ENCODE measurements at regions not wholly inside any gene's neighbourhood (a gene's known extent, or its start where the extent isn't known, plus 50 kb on each side); places are given as distances from the start of the nearest gene placed in this dataset.

DNA sequence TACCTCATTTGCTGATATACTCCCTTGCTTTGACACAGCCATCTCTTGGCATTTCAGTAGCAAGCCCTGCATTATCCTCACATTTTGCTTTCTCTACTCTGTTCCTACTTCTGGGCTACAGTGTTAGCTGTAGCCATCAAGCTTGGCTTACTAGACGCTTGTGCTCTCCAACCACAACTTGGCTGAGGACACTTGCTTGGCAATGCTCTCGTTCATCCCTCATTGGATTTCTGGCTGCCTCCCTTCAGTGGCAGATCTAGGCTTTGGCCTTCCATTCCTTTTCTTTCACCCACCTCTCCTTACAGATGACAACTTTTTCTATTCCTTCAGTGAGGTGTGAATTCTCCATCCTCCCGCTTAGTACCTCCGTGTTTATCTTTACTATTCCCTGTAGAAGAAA lies 428.7 kb upstream of the LRRC7 start:
- peaks cover 0 to 8% (median 0%) of the 10 kb centered on the region in 3 donors for H3K9me3 ChIP-seq
- peaks cover 0 to 15% (median 0%) of the 10 kb centered on the region in 4 donors for H3K4me1 ChIP-seq
- DNase-seq = peak in 1 of 2 donors; percentile 29
- TF ChIP-seq, protein P1, sequence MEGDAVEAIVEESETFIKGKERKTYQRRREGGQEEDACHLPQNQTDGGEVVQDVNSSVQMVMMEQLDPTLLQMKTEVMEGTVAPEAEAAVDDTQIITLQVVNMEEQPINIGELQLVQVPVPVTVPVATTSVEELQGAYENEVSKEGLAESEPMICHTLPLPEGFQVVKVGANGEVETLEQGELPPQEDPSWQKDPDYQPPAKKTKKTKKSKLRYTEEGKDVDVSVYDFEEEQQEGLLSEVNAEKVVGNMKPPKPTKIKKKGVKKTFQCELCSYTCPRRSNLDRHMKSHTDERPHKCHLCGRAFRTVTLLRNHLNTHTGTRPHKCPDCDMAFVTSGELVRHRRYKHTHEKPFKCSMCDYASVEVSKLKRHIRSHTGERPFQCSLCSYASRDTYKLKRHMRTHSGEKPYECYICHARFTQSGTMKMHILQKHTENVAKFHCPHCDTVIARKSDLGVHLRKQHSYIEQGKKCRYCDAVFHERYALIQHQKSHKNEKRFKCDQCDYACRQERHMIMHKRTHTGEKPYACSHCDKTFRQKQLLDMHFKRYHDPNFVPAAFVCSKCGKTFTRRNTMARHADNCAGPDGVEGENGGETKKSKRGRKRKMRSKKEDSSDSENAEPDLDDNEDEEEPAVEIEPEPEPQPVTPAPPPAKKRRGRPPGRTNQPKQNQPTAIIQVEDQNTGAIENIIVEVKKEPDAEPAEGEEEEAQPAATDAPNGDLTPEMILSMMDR (IDR thresholded peaks at IDR 0.05) = no peak
- no peaks in the 10 kb centered on the region for H3K27me3 ChIP-seq
- H3K27ac ChIP-seq = peak overlapping the region in 1 of 2 donors; percentile 10
- intact Hi-C loops (cut with DNase I; ENCODE audit: low total_unique reads) = no loop called here
- no peak overlapping the region for H3K4me3 ChIP-seq
- no peaks in the 10 kb centered on the region for H3K36me3 ChIP-seq

DNA sequence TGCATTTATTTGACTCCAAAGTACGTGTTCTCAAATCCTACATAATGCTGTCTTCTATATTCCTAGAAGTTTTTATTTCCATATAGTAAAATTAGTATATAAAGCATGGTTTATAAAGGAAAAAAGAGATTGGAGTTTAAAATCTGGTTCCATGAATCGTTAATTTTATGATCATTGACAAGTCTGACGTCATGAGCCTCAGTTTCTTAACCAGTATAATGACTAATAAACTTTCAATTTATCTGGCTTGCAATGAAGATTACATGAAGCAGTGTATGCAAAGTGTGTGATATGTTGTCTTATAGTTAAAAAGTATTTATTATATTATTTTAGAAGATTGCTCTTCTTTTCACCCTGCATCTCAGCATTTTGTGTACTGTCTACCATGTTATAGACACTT lies 421.4 kb upstream of the LRRC7 start:
- no peak for DNase-seq
- Histone ChIP-seq H3K27me3 (no peaks in the 10 kb centered on the region), H3K9me3 (no peaks in the 10 kb centered on the region), H3K36me3 (no peaks in the 10 kb centered on the region), H3K4me1 (no peaks in the 10 kb centered on the region), H3K4me3 (no peak overlapping the region), H3K27ac (no peak overlapping the region)
- TF ChIP-seq, protein P1 (IDR thresholded peaks at IDR 0.05) = no peak
- intact Hi-C loops (cut with DNase I; ENCODE audit: low total_unique reads) = no loop called here

DNA sequence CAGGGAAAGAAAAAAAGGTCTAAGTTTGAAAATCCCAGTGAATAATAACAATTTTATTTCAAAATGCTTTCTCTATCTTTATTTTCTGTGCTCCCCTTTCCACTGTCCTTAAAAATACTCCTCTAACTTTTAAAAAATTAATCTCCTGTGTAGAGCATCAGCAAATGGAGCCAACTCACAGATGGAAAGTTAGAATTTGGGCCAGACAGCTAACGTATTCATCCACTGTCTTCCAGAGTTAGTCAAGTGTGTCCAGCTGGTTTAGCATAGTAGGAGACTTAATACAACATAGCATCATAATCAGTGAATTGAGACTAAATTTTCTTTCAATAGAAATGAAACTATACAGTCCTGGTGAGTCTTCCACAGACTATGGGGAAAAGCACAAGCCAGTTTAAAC lies 419.0 kb upstream of the LRRC7 start:
- no peak for DNase-seq
- Histone ChIP-seq H3K4me3 (no peak overlapping the region), H3K9me3 (peaks cover 0 to 6% (median 0%) of the 10 kb centered on the region in 3 donors), H3K27ac (no peak overlapping the region), H3K36me3 (no peaks in the 10 kb centered on the region), H3K4me1 (no peaks in the 10 kb centered on the region), H3K27me3 (no peaks in the 10 kb centered on the region)
- intact Hi-C loops (cut with DNase I; ENCODE audit: low total_unique reads) = no loop called here
- TF ChIP-seq, protein P1 (IDR thresholded peaks at IDR 0.05) = no peak

DNA sequence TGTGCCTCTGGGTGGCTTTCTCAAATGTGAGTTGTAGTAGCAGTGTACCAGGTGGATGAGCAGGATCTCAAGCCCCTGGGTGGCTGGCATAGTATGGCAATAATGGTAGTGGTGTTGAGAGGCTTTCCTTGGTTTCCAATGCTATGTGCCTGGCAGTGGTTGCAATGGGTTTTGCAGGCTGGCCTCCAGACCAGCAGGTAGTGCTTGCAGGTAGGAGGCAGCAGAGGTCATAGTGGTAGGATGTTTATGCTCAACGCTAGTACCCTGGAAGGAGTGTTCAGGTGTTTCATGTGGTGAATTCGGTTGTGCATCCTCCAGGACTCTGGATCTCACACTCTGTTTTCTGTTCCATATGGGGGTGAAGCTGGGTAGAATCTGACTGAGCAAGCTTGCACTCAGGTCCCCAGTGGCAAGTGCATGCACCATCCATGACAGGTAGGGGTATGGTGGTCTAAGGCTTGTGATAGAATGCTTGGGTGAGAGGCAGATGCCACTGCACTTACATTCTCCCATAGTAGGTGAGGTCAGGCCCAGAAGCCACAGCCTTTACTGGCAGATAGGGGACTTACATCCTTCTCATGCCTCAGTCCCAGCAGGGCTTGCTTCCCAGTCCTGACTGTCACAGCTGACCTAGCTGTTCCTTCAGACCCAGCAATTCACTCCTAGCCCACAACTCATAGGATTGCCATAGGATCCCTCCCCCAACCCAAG lies 410.5 kb upstream of the LRRC7 start:
- no peak for DNase-seq
- intact Hi-C loops (cut with DNase I; ENCODE audit: low total_unique reads) = no loop called here
- H3K27me3 ChIP-seq = no peaks in the 10 kb centered on the region
- no peak overlapping the region for H3K4me3 ChIP-seq
- TF ChIP-seq, protein P1 (IDR thresholded peaks at IDR 0.05) = no peak
- H3K27ac ChIP-seq = no peak overlapping the region
- peaks cover 0 to 6% (median 0%) of the 10 kb centered on the region in 3 donors for H3K9me3 ChIP-seq
- peaks cover 0 to 4% (median 0%) of the 10 kb centered on the region in 4 donors for H3K4me1 ChIP-seq
- no peaks in the 10 kb centered on the region for H3K36me3 ChIP-seq

DNA sequence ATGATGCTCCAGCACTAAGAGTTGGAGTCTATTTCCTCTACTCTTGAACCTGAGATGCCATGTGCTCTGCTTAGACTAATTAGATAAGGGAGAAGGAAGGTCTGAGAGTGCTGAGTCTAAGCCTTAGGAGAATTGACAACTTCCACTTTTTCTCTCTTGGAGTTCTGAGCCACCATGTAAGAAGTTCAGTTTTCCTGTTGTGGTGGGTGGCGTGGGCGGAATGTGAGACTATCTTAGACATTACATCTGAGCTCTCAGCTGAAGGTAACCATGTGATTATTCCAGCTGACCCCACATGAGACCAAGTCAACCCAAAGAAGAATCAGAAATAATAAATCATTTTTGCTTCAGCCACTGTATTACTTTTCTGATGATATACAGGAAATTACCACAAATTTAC lies 404.5 kb upstream of the LRRC7 start:
- TF ChIP-seq, protein P1 (IDR thresholded peaks at IDR 0.05) = no peak
- intact Hi-C loops (cut with DNase I; ENCODE audit: low total_unique reads) = no loop called here
- DNase-seq = no peak
- no peaks in the 10 kb centered on the region for H3K9me3 ChIP-seq
- H3K4me1 ChIP-seq = peaks cover 0 to 4% (median 0%) of the 10 kb centered on the region in 4 donors
- H3K27ac ChIP-seq = no peak overlapping the region
- H3K4me3 ChIP-seq = no peak overlapping the region
- H3K27me3 ChIP-seq = no peaks in the 10 kb centered on the region
- no peaks in the 10 kb centered on the region for H3K36me3 ChIP-seq

Measured in tibial artery (tissue), 4 donors.